RWPE1 (cell line): ENCODE measurements at regions not wholly inside any gene's neighbourhood (a gene's known extent, or its start where the extent isn't known, plus 50 kb on each side); places are given as distances from the start of the nearest gene placed in this dataset.
A peak's percentile ranks its signal among the peaks of the same experiment; 100 is the strongest.

Experiments used
- CTCF ChIA-PET: fragments of 350-600 bp; sonication (Branson Sonifier 250); formaldehyde crosslinking; extraction: SDS; loops from one replicate; lab custom pipeline; 2021; lab: Yijun Ruan, JAX
- POLR2A ChIA-PET: fragments of 400-600 bp; formaldehyde crosslinking; extraction: SDS; loops from one replicate; lab custom pipeline; 2020; ENCODE audit warnings: antibody characterized with exemption; ENCODE audit not compliant: low non-redundant PET; lab: Yijun Ruan, JAX
- DNase-seq: peaks from one replicate; pipeline ENCODE4 v3.0.0; 2012; ENCODE audit warnings: low spot score
- H3K27ac ChIP-seq: fragments of 450-650 bp; 2 replicates; pipeline ENCODE4 v1.5.1; 2017
- TF ChIP-seq, protein P1 (sequence below): fragments of 450-650 bp; conservative IDR thresholded peaks from 2 replicates; pipeline ENCODE4 v1.5.1; 2017; ENCODE audit warnings: low read depth, mild to moderate bottlenecking

DNA sequence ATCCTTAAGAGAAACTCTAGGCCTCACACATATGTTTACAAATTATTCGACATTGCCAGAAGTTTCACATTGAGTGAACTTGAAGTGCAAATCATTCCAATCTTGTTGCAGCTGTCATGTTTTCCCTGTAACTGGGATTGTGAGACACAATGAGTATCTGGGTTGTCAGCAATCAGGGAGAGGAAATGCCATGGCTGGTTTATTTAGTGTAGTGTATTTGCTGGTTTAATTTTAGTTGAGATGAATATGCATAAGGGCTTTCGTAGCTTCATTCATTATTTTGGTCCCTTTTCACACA, 54.2 kb upstream of the USP1 start:
- ChIA-PET POLR2A (no interaction called here), CTCF (interaction anchor here (0.7 to 1.2 kb wide), 2 partner anchors 11 to 255 kb away, joined by 3 to 4 read pairs; no protein-coding TSS in a partner anchor)
- TF ChIP-seq, protein P1, sequence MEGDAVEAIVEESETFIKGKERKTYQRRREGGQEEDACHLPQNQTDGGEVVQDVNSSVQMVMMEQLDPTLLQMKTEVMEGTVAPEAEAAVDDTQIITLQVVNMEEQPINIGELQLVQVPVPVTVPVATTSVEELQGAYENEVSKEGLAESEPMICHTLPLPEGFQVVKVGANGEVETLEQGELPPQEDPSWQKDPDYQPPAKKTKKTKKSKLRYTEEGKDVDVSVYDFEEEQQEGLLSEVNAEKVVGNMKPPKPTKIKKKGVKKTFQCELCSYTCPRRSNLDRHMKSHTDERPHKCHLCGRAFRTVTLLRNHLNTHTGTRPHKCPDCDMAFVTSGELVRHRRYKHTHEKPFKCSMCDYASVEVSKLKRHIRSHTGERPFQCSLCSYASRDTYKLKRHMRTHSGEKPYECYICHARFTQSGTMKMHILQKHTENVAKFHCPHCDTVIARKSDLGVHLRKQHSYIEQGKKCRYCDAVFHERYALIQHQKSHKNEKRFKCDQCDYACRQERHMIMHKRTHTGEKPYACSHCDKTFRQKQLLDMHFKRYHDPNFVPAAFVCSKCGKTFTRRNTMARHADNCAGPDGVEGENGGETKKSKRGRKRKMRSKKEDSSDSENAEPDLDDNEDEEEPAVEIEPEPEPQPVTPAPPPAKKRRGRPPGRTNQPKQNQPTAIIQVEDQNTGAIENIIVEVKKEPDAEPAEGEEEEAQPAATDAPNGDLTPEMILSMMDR, result no peak
- H3K27ac ChIP-seq, result no peak overlapping the region
- no peak for DNase-seq

DNA sequence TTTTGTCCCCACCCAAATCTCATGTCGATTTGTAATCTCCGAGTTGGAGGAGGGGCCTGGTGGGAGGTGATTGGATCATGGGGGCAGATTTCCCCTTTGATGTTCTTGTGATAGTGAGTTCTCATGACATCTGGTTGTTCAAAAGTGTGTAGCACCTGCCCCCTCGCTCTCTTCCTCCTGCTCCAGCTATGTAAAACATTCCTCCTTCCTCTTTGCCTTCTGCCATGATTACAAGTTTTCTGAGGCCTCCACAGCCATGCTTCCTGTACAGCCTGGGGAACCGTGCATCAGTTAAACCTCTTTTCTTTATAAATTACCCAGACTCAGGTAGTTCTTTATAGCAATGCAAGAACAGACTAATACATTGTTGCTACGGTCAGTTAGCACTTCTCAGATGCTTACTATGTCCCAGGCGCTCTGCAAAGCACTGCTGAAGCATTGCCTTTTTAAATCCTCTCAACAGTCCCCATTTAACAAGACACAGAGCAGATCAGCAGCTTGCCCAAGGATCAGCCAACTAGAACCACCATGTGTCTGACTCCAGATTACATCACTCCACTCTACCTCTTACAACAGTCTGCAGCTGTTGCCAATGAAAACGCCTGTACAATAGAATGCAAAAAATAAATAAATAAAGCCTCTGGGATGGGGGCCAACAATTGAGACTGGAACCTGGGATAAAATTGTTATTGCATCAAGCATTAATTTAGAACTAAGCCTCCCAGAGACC, 52.4 kb upstream of the USP1 start:
- no peak overlapping the region for H3K27ac ChIP-seq
- DNase-seq, result peak; percentile 50
- ChIA-PET CTCF (no interaction called here), POLR2A (no interaction called here)
- TF ChIP-seq, protein P1, result no peak

DNA sequence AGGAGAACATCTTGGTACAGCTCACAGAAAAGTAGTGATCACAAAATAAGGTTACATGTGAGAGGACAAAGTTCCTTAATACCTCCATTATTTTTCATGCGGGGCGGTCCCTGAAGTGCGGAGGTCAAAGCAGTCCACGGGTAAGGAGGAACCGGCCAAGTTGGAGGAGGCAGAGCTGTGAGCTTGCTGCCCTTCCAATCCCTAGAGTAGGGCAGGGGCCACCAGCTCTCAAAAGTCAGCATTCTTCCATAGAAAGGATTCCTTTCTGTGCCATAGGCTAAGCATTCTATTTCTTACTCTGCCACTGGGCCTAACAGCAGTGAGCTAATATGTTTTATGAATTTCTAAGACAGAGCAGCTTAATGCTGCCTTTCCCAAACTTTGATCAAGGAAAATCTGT, 50.9 kb upstream of the USP1 start:
- TF ChIP-seq, protein P1, result no peak

GRCh38 chr1:62386351-62387121, 50.3 kb upstream of the USP1 start:
- ChIA-PET CTCF (no interaction called here), POLR2A (no interaction called here)
- TF ChIP-seq, protein P1, result no peak
- no peak for DNase-seq
- no peak overlapping the region for H3K27ac ChIP-seq

More for the DNA sequence above, 50.9 kb upstream of the USP1 start:
- ChIA-PET CTCF (no interaction called here), POLR2A (no interaction called here)
- no peak for DNase-seq
- H3K27ac ChIP-seq, result no peak overlapping the region
